Upper lobe of right lung (tissue), 1 donor: ENCODE measurements at regions not wholly inside any gene's neighbourhood (a gene's known extent, or its start where the extent isn't known, plus 50 kb on each side); places are given as distances from the start of the nearest gene placed in this dataset.

Experiments
- ATAC-seq: fragments of 200-7000 bp; cut with Tn5 transposase; one replicate; pipeline ENCODE4 v1.9.1; 2020; ENCODE audit warnings: mild to moderate bottlenecking, moderate library complexity
- DNase-seq: peaks from one replicate; pipeline ENCODE4 v3.0.0-alpha.2; 2020
- H3K27ac ChIP-seq: fragments of 200-600 bp; one replicate; pipeline ENCODE4 v1.8.0; 2022
- H3K27me3 ChIP-seq: fragments of 200-600 bp; one replicate; pipeline ENCODE4 v1.8.0; 2022; ENCODE audit warnings: mild to moderate bottlenecking
- H3K36me3 ChIP-seq: fragments of 200-600 bp; one replicate; pipeline ENCODE4 v1.8.0; 2022
- H3K4me1 ChIP-seq: fragments of 200-600 bp; one replicate; pipeline ENCODE4 v1.8.0; 2022
- H3K4me3 ChIP-seq: fragments of 200-600 bp; one replicate; pipeline ENCODE4 v1.8.0; 2022; ENCODE audit warnings: mild to moderate bottlenecking
- H3K9me3 ChIP-seq: fragments of 200-600 bp; one replicate; pipeline ENCODE4 v1.8.0; 2022
- CTCF ChIP-seq: fragments of 200-600 bp; IDR thresholded peaks from one replicate; pipeline ENCODE4 v1.8.0; 2022; ENCODE audit warnings: antibody characterized with exemption
- intact Hi-C: fragments of 100-400 bp; cut with DNase I; formaldehyde crosslinking; loops from one replicate; pipeline ENCODE4 v1.11.0; 2022
- donor health status: DM: no; HTN: yes; CAD: no; lungs with severe emphysema.

- intact Hi-C loops, result no loop called here
- H3K27ac ChIP-seq, result no peak overlapping the region
- no peaks in the 10 kb centered on the region for H3K36me3 ChIP-seq
- H3K4me3 ChIP-seq, result no peak overlapping the region
- no peaks in the 10 kb centered on the region for H3K9me3 ChIP-seq
- H3K27me3 ChIP-seq, result no peaks in the 10 kb centered on the region
- ATAC-seq (no peak), DNase-seq (no peak)
- no peak for TF ChIP-seq CTCF
- no peaks in the 10 kb centered on the region for H3K4me1 ChIP-seq
These were observed 464.3 kb upstream of the DEPDC1 start for GRCh38 chr1:68961143-68961542.

DNA sequence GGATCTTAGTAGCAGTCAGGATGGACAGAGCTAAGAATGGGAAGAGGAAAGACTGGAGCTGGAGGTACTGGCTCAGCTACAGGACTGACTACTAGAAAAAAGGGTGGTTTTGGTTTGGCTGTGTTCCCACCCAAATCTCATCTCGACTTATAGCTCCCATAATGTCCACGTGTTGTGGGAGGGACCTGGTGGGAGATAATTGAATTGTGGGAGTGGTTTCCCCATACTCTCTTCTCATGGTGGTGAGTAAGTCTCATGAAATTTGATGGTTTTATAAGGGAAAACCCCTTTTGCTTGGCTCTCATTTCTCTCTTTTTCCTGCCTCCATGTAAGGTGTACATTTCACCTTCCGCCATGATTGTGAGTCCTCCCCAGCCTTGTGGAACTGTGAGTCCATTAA, 466.5 kb upstream of the DEPDC1 start:
- ATAC-seq (no peak), DNase-seq (no peak)
- H3K27me3 ChIP-seq, result no peaks in the 10 kb centered on the region
- H3K4me3 ChIP-seq, result no peak overlapping the region
- no peaks in the 10 kb centered on the region for H3K4me1 ChIP-seq
- no peaks in the 10 kb centered on the region for H3K36me3 ChIP-seq
- no peak for TF ChIP-seq CTCF
- H3K27ac ChIP-seq, result no peak overlapping the region
- intact Hi-C loops, result no loop called here
- H3K9me3 ChIP-seq, result no peaks in the 10 kb centered on the region

- ATAC-seq (no peak), DNase-seq (no peak)
These were observed 472.6 kb upstream of the DEPDC1 start for GRCh38 chr1:68969441-68969840.

GRCh38 chr1:68970571-68970970, 473.7 kb upstream of the DEPDC1 start:
- H3K4me1 ChIP-seq, result no peaks in the 10 kb centered on the region
- H3K9me3 ChIP-seq, result no peaks in the 10 kb centered on the region
- DNase-seq (no peak), ATAC-seq (no peak)
- H3K27me3 ChIP-seq, result no peaks in the 10 kb centered on the region
- H3K4me3 ChIP-seq, result no peak overlapping the region
- H3K36me3 ChIP-seq, result no peaks in the 10 kb centered on the region
- intact Hi-C loops, result no loop called here
- TF ChIP-seq CTCF, result no peak
- no peak overlapping the region for H3K27ac ChIP-seq

More at GRCh38 chr1:68969441-68969840, 472.6 kb upstream of the DEPDC1 start:
- intact Hi-C loops, result no loop called here
- Histone ChIP-seq H3K27me3 (no peaks in the 10 kb centered on the region), H3K36me3 (no peaks in the 10 kb centered on the region), H3K4me1 (no peaks in the 10 kb centered on the region), H3K9me3 (no peaks in the 10 kb centered on the region), H3K27ac (no peak overlapping the region), H3K4me3 (no peak overlapping the region)
- TF ChIP-seq CTCF, result no peak

DNA sequence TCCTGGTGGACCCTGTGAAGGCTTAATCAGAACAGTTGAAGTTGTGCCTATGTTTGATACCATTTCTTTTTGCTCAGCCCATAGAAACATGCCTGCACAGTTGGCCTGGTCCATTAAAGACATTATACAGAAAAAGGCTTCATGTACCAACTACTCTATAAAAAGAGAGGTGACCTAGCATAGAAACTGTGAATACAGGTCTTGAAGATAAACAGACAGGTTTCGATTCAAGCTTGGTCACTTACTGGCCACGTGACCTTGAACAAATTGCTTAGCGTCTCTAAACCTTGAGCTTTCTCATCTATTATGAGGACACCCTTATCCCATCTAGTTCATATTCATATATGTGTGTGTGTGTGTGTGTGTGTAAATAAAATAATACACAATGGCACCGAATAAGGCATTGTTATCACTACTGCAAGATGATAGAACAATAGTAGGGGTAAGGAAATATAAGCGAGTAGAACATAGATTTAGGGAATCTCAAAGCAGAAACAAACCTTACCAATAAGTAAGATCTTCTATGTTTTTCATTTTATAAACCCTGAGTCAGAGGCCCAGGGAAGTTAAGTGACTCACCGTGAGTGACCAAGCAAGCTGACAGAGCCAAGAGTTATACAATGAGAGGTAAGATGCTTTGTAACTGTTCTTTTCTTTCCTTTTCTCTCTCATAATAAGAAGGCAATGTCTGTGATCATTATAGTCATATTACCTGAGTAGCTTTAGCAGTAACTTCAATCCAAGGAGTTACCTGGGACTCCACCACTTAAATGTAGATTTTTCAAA, 476.8 kb upstream of the DEPDC1 start:
- intact Hi-C loops, result no loop called here
- no peak for ATAC-seq
- no peak overlapping the region for H3K27ac ChIP-seq

More for the DNA sequence above, 476.8 kb upstream of the DEPDC1 start:
- Histone ChIP-seq H3K9me3 (no peaks in the 10 kb centered on the region), H3K27me3 (no peaks in the 10 kb centered on the region), H3K36me3 (no peaks in the 10 kb centered on the region), H3K4me1 (no peaks in the 10 kb centered on the region), H3K4me3 (no peak overlapping the region)
- TF ChIP-seq CTCF, result no peak
- DNase-seq, result no peak
